B cell (primary cell): ENCODE measurements at regions not wholly inside any gene's neighbourhood (a gene's known extent, or its start where the extent isn't known, plus 50 kb on each side); places are given as distances from the start of the nearest gene placed in this dataset.

Experiments
- ATAC-seq: fragments of 200-7000 bp; cut with Tn5 transposase; one replicate; pipeline ENCODE4 v1.10.0; 2021; ENCODE audit warnings: low read depth, mild to moderate bottlenecking, moderate number of reproducible peaks, moderate library complexity
- CTCF ChIA-PET: fragments of 350-600 bp; sonication (Branson Sonifier 250); formaldehyde crosslinking; loops from one replicate; lab custom pipeline; 2021; ENCODE audit warnings: antibody characterized with exemption, inconsistent platforms; lab: Charles Lee
- POLR2A ChIA-PET: fragments of 350-600 bp; sonication (Branson Sonifier 250); formaldehyde crosslinking; loops from one replicate; lab custom pipeline; 2021; ENCODE audit warnings: antibody characterized with exemption; lab: Charles Lee
- DNase-seq: peaks from one replicate; pipeline ENCODE4 v3.0.0; 2013
- H2AFZ ChIP-seq: 2 replicates; pipeline ENCODE4 v1.6.1; 2012; ENCODE audit warnings: mild to moderate bottlenecking, low read depth, low read length; ENCODE audit not compliant: insufficient read depth, poor library complexity, severe bottlenecking
- H3K27ac ChIP-seq, 2 donors: 1 replicate in 1 of 2; 2 replicates in 1 of 2; pipeline ENCODE4 v1.5.1; 2012 to 2013; ENCODE audit warnings: low read length in 2 of 2, mild to moderate bottlenecking in 2 of 2, moderate library complexity in 1 of 2
- H3K27me3 ChIP-seq, 4 experiments: fragments of 200-600 bp in 1 of 4; sonication (generic) in 1 of 4; replicated peaks in 1 of 4; 1 replicate in 2 of 4; 2 replicates in 2 of 4; pipeline versions ENCODE4 v1.6.1 to v1.7.0; 2013 to 2016; ENCODE audit warnings: low read length in 3 of 4, mild to moderate bottlenecking in 2 of 4, mixed read lengths in 1 of 4, moderate library complexity in 1 of 4; ENCODE audit not compliant: insufficient read depth in 4 of 4, control insufficient read depth in 3 of 4; ENCODE audit errors: control extremely low read depth in 1 of 4
- H3K36me3 ChIP-seq, 2 experiments: replicated peaks in 1 of 2; 1 replicate in 1 of 2; 2 replicates in 1 of 2; pipeline versions ENCODE4 v1.6.1 to v1.7.1; 2013; ENCODE audit warnings: low read length in 1 of 2; ENCODE audit not compliant: insufficient read depth in 2 of 2, control insufficient read depth in 1 of 2; ENCODE audit errors: control extremely low read depth in 1 of 2, extremely low read depth in 1 of 2
- H3K4me1 ChIP-seq, 2 donors: fragments of 200-600 bp in 1 of 2; sonication (generic) in 1 of 2; 1 replicate in 1 of 2; 2 replicates in 1 of 2; pipeline versions ENCODE4 v1.5.1 to v1.6.1; 2013 to 2017; ENCODE audit warnings: low read length in 2 of 2; ENCODE audit not compliant: control insufficient read depth in 2 of 2, insufficient read depth in 2 of 2
- H3K4me2 ChIP-seq: replicated peaks from 2 replicates; pipeline ENCODE3; 2012; ENCODE audit warnings: mild to moderate bottlenecking, low read depth, low read length; ENCODE audit not compliant: poor library complexity, severe bottlenecking
- H3K4me3 ChIP-seq, 5 experiments: fragments of 200-600 bp in 1 of 5; sonication (generic) in 1 of 5; 1 replicate in 3 of 5; 2 replicates in 2 of 5; pipeline versions ENCODE4 v1.5.1 to v1.7.0; 2011 to 2016; ENCODE audit warnings: low read length in 4 of 5, mild to moderate bottlenecking in 4 of 5, low read depth in 2 of 5, control low read depth in 1 of 5, moderate library complexity in 1 of 5; ENCODE audit not compliant: insufficient read depth in 1 of 5; ENCODE audit errors: control extremely low read depth in 1 of 5, extremely low read depth in 1 of 5
- H3K79me2 ChIP-seq: fragments of 200-600 bp; sonication (generic); one replicate; pipeline ENCODE4 v1.6.0; 2016; ENCODE audit warnings: low read length; ENCODE audit not compliant: control insufficient read depth, insufficient read depth
- H3K9ac ChIP-seq: fragments of 200-600 bp; sonication (generic); 2 replicates; pipeline ENCODE4 v1.6.1; 2017; ENCODE audit warnings: mild to moderate bottlenecking, low read length, moderate library complexity
- H3K9me3 ChIP-seq, 3 donors: one replicate each; pipeline versions ENCODE4 v1.6.1 to v1.7.1; 2013; ENCODE audit warnings: low read length in 2 of 3; ENCODE audit not compliant: control insufficient read depth in 2 of 3, insufficient read depth in 1 of 3; ENCODE audit errors: control extremely low read depth in 1 of 3
- H4K20me1 ChIP-seq: 2 replicates; pipeline ENCODE4 v1.6.0; 2012; ENCODE audit warnings: mild to moderate bottlenecking, low read length; ENCODE audit not compliant: insufficient read depth, control insufficient read depth, poor library complexity, severe bottlenecking
- H3K27ac Mint-ChIP-seq: one replicate; pipeline ENCODE4 v1.8.0; 2021; ENCODE audit warnings: mixed read lengths
- H3K27me3 Mint-ChIP-seq: one replicate; pipeline ENCODE4 v1.8.0; 2021; ENCODE audit warnings: mixed read lengths
- H3K4me1 Mint-ChIP-seq: one replicate; pipeline ENCODE4 v1.8.0; 2021; ENCODE audit warnings: mixed read lengths
- H3K4me3 Mint-ChIP-seq: one replicate; pipeline ENCODE4 v1.8.0; 2021; ENCODE audit warnings: mixed read lengths
- H3K9me3 Mint-ChIP-seq: one replicate; pipeline ENCODE4 v1.8.0; 2022; ENCODE audit warnings: mixed read lengths; ENCODE audit not compliant: insufficient read depth
- CTCF ChIP-seq: fragments of 200-600 bp; IDR thresholded peaks from one replicate; pipeline ENCODE4 v1.8.0; 2022; ENCODE audit warnings: antibody characterized with exemption, mild to moderate bottlenecking
- EZH2 ChIP-seq: IDR thresholded peaks from 2 replicates; pipeline ENCODE4 v1.6.1; 2012; ENCODE audit warnings: borderline replicate concordance, low read depth, mild to moderate bottlenecking, moderate library complexity, low read length; ENCODE audit not compliant: insufficient read depth, poor library complexity, severe bottlenecking
- WGBS: methylation state at CpG from one replicate; pipeline ENCODE4 v1.1.5; 2013; ENCODE audit warnings: missing lambda C conversion rate; ENCODE audit not compliant: insufficient coverage; 5-methylcytosine and 5-hydroxymethylcytosine counted together
- intact Hi-C: fragments of 100-400 bp; cut with micrococcal nuclease; formaldehyde crosslinking; loops from one replicate; pipeline ENCODE4 v1.10.0; 2022

GRCh38 chr1:114231301-114231700 lies 77.6 kb upstream of the SYT6 start:
- H2AFZ ChIP-seq: no peak overlapping the region
- Mint-ChIP-seq H3K27ac (no peak overlapping the region), H3K4me3 (no peak overlapping the region), H3K4me1 (peaks cover 4% of the 10 kb centered on the region), H3K9me3 (no peaks in the 10 kb centered on the region), H3K27me3 (peaks cover 12% of the 10 kb centered on the region)
- no peak overlapping the region for H3K4me3 ChIP-seq
- H3K4me2 ChIP-seq: no peak overlapping the region
- H4K20me1 ChIP-seq: no peaks in the 10 kb centered on the region
- 84% methylated on average over 4 of the region's 4 CpGs for WGBS
- CTCF ChIA-PET: no interaction called here
- intact Hi-C loops: no loop called here
- POLR2A ChIA-PET: no interaction called here
- no peaks in the 10 kb centered on the region for H3K9me3 ChIP-seq
- H3K9ac ChIP-seq: no peak overlapping the region
- H3K79me2 ChIP-seq: no peaks in the 10 kb centered on the region
- no peaks in the 10 kb centered on the region for H3K27me3 ChIP-seq
- no peak for DNase-seq
- no peaks in the 10 kb centered on the region for H3K36me3 ChIP-seq
- peaks cover 0 to 3% of the 10 kb centered on the region in 2 donors for H3K4me1 ChIP-seq
- no peak overlapping the region for H3K27ac ChIP-seq
- TF ChIP-seq CTCF: no peak
- TF ChIP-seq EZH2: no peak
- no peak for ATAC-seq

GRCh38 chr1:114229368-114229767 lies 75.7 kb upstream of the SYT6 start:
- DNase-seq (no peak), ATAC-seq (no peak)
- Histone ChIP-seq H3K27me3 (no peaks in the 10 kb centered on the region), H3K4me1 (peaks cover 0 to under 1% of the 10 kb centered on the region in 2 donors), H4K20me1 (no peaks in the 10 kb centered on the region), H3K9ac (no peak overlapping the region), H3K9me3 (no peaks in the 10 kb centered on the region), H2AFZ (no peak overlapping the region), H3K27ac (no peak overlapping the region), H3K4me2 (no peak overlapping the region), H3K79me2 (no peaks in the 10 kb centered on the region), H3K4me3 (no peak overlapping the region), H3K36me3 (no peaks in the 10 kb centered on the region)
- 100% methylated on average over 7 of the region's 7 CpGs for WGBS
- CTCF ChIA-PET: no interaction called here
- POLR2A ChIA-PET: no interaction called here
- peaks cover 2% of the 10 kb centered on the region for H3K4me1 Mint-ChIP-seq
- H3K9me3 Mint-ChIP-seq: no peaks in the 10 kb centered on the region
- H3K27me3 Mint-ChIP-seq: peaks cover 7% of the 10 kb centered on the region
- H3K4me3 Mint-ChIP-seq: no peak overlapping the region
- TF ChIP-seq CTCF (no peak), EZH2 (no peak)
- intact Hi-C loops: no loop called here
- no peak overlapping the region for H3K27ac Mint-ChIP-seq
